Upper lobe of left lung (tissue), 6 donors: ENCODE measurements at regions not wholly inside any gene's neighbourhood (a gene's known extent, or its start where the extent isn't known, plus 50 kb on each side); places are given as distances from the start of the nearest gene placed in this dataset.

Experiments used
- ATAC-seq, 2 donors: fragments of 200-7000 bp; cut with Tn5 transposase; one replicate each; pipeline ENCODE4 v1.9.1; 2022; ENCODE audit warnings: mild to moderate bottlenecking in 2 of 2, moderate library complexity in 2 of 2; ENCODE audit not compliant: low FRiP score in 2 of 2
- DNase-seq, 2 donors: peaks; one replicate each; pipeline ENCODE4 v3.0.0-alpha.2; 2019 to 2020
- H3K27ac ChIP-seq, 4 donors: fragments of 200-600 bp; sonication (generic); one replicate each; pipeline ENCODE4 v1.5.1; 2016 to 2019
- H3K27me3 ChIP-seq, 4 donors: fragments of 200-600 bp; sonication (generic); one replicate each; pipeline ENCODE4 v1.5.1; 2017 to 2019
- H3K36me3 ChIP-seq, 4 donors: fragments of 200-600 bp; sonication (generic); one replicate each; pipeline ENCODE4 v1.5.1; 2016 to 2019
- H3K4me1 ChIP-seq, 4 donors: fragments of 200-600 bp; sonication (generic); one replicate each; pipeline ENCODE4 v1.5.1; 2018 to 2019
- H3K4me3 ChIP-seq, 4 donors: fragments of 200-600 bp; sonication (generic); one replicate each; pipeline ENCODE4 v1.5.1; 2017 to 2019; ENCODE audit warnings: mild to moderate bottlenecking in 2 of 4, moderate library complexity in 1 of 4
- H3K9me3 ChIP-seq, 4 donors: fragments of 200-600 bp; sonication (generic); one replicate each; pipeline ENCODE4 v1.5.1; 2018 to 2019
- EP300 ChIP-seq, 4 donors: sonication (generic); formaldehyde crosslinking; IDR thresholded peaks; one replicate each; pipeline ENCODE4 v1.5.1; 2017; ENCODE audit warnings: antibody characterized with exemption in 4 of 4, control low read depth in 2 of 4
- POLR2A ChIP-seq, 4 donors: fragments of 450-650 bp; IDR thresholded peaks; one replicate each; pipeline ENCODE4 v1.5.1; 2016 to 2017; ENCODE audit warnings: antibody characterized with exemption in 4 of 4, mild to moderate bottlenecking in 2 of 4
- POLR2AphosphoS5 ChIP-seq, 2 donors: sonication (generic); formaldehyde crosslinking; IDR thresholded peaks; one replicate each; pipeline ENCODE4 v1.5.1; 2017; ENCODE audit warnings: antibody characterized with exemption in 2 of 2
- WGBS, 2 donors: methylation state at CpG; one replicate each; pipeline ENCODE4 v1.1.5; 2017 to 2018; 5-methylcytosine and 5-hydroxymethylcytosine counted together
- TF ChIP-seq, protein P1 (sequence below), 6 experiments: fragments of 450-650 bp in 4 of 6; fragments of 200-600 bp in 2 of 6; sonication (generic) in 2 of 6; IDR thresholded peaks; one replicate each; pipeline ENCODE4 v1.5.1; 2016 to 2019; ENCODE audit warnings: antibody characterized with exemption in 6 of 6
- donor health status: DM: no; HTN: no; CAD: no; lungs with moderate emphysema.
- donor health status: DM: no; HTN: yes; CAD: no; lungs with severe emphysema.

DNA sequence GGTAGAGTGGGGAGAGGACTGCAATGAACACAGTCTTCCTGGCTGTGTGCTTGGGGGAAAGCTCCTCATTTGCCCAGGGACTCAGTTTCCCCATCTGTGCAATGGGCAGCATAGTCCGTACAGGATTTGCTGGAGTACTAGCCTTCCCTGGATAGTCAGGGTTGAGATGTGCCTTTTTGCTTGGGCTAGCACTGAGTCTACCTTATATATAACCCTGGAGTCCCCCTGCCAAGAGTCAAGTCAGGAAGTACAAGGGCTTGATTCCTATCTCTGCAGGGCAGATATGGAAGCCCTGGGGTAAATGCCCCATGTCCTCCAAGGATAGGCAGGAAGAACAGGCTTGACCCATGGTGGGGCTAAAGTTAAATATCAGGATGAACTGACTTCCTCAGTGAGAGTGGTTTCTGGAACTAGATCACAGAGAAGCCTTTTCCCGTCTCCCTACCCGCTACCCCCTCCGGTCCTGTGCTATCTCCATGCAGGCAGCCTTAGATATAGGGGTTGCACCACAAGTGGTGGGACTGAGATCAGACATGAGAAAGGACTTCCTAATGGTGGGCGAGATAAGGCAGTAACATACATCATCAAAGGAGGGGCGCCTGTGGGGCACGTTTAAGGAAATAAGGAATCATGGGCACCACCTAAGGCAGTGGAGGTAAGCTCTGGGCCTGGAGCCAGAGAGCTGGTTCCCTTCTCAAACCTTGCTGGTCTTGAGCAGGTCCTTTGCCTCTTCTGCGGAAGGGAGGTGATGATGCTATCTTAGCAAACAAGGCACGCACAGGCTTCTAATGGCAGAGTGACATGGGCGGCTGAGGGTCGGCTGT, 157.9 kb downstream of the MRPL14 start:
- H3K27ac ChIP-seq, result no peak overlapping the region
- peaks cover 17 to 28% (median 25%) of the 10 kb centered on the region in 4 donors for H3K4me1 ChIP-seq
- no peak overlapping the region for H3K4me3 ChIP-seq
- ATAC-seq (no peak), DNase-seq (no peak)
- WGBS, 2 donors, result 82 to 84% methylated on average over 11 of the region's 11 CpGs
- H3K27me3 ChIP-seq, result no peaks in the 10 kb centered on the region
- H3K9me3 ChIP-seq, result no peaks in the 10 kb centered on the region
- TF ChIP-seq POLR2AphosphoS5 (IDR thresholded peaks at IDR 0.05) (no peak), POLR2A (IDR thresholded peaks at IDR 0.05) (no peak), EP300 (IDR thresholded peaks at IDR 0.05) (no peak)
- TF ChIP-seq, protein P1, sequence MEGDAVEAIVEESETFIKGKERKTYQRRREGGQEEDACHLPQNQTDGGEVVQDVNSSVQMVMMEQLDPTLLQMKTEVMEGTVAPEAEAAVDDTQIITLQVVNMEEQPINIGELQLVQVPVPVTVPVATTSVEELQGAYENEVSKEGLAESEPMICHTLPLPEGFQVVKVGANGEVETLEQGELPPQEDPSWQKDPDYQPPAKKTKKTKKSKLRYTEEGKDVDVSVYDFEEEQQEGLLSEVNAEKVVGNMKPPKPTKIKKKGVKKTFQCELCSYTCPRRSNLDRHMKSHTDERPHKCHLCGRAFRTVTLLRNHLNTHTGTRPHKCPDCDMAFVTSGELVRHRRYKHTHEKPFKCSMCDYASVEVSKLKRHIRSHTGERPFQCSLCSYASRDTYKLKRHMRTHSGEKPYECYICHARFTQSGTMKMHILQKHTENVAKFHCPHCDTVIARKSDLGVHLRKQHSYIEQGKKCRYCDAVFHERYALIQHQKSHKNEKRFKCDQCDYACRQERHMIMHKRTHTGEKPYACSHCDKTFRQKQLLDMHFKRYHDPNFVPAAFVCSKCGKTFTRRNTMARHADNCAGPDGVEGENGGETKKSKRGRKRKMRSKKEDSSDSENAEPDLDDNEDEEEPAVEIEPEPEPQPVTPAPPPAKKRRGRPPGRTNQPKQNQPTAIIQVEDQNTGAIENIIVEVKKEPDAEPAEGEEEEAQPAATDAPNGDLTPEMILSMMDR (IDR thresholded peaks at IDR 0.05), result no peak
- no peaks in the 10 kb centered on the region for H3K36me3 ChIP-seq

DNA sequence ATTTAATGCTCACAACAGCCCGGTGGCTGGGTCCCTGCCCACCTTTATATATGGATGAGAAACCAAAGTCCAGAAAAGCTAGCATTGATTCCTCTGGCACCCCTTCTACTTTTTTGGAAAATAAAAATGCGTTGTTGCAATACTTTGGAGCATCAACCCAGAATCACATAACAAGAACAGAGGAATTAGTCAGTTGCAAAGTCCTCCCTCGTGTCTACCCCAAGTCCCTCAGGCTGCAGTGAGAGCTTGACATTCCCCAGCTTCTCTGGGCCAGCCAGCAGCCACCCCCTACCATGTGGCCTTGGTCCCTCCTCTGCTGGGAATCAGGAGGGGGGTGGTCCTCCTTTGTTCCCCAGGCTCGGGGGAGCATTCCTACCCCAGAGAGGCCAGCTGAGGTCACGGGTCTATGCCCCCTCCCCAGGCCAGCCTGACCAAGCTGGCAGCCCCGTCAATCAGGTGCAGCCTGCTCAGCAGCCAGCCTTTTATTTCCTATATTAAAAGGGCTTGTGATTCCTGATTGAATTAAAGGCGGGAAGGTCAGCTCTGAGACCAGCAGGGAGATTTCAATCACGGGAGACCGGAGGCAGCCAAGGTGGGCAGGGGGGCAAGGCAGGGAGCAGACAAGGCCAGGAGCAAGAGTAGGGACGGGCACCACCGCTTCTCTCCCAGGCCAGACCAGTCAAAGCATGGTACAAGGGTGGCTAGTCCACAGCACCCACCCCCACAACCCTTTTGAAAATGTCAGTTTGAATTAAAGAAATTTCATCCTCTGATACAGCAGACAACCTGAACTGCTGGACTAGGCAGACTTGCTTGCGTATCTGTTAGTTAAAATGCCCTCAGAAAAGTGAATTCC, 158.9 kb downstream of the MRPL14 start:
- DNase-seq, result peak in 1 of 2 donors; percentile 36

DNA sequence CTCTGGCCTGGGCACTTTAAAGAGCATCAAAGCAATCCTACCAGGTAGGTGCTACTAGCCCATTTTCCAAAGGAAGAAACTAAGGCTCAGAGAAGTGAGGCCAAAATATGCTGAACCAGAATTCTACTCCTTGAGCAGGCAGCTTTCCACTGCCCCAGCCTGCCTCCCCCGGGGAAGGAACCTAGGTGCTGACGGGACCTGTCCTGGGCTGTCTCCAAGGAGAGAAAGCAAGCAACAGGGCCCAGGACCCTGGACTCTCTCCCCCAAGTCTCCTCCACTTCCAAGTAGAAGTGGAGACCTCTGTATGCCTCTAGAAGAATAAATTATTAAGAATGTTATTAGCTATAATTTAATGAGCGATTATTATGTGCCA, 159.5 kb downstream of the MRPL14 start:
- H3K27ac ChIP-seq, result no peak overlapping the region
- H3K9me3 ChIP-seq, result no peaks in the 10 kb centered on the region
- ATAC-seq (no peak), DNase-seq (no peak)
- no peak for TF ChIP-seq POLR2A (IDR thresholded peaks at IDR 0.05)
- no peak for TF ChIP-seq POLR2AphosphoS5 (IDR thresholded peaks at IDR 0.05)
- TF ChIP-seq, protein P1 (IDR thresholded peaks at IDR 0.05), result no peak
- TF ChIP-seq EP300 (IDR thresholded peaks at IDR 0.05), result no peak
- H3K4me3 ChIP-seq, result no peak overlapping the region
- 94 to 95% methylated on average over 3 of the region's 3 CpGs for WGBS, 2 donors
- H3K4me1 ChIP-seq, result peaks cover 11 to 18% (median 15%) of the 10 kb centered on the region in 4 donors
- H3K36me3 ChIP-seq, result no peaks in the 10 kb centered on the region
- no peaks in the 10 kb centered on the region for H3K27me3 ChIP-seq

More for the DNA sequence above, 158.9 kb downstream of the MRPL14 start:
- no peaks in the 10 kb centered on the region for H3K9me3 ChIP-seq
- H3K27ac ChIP-seq, result no peak overlapping the region
- H3K4me1 ChIP-seq, result peaks cover 17 to 24% (median 22%) of the 10 kb centered on the region in 4 donors
- no peak overlapping the region for H3K4me3 ChIP-seq
- no peaks in the 10 kb centered on the region for H3K36me3 ChIP-seq
- TF ChIP-seq POLR2A (IDR thresholded peaks at IDR 0.05), result no peak
- TF ChIP-seq, protein P1 (IDR thresholded peaks at IDR 0.05), result no peak
- TF ChIP-seq EP300 (IDR thresholded peaks at IDR 0.05), result no peak
- no peak for TF ChIP-seq POLR2AphosphoS5 (IDR thresholded peaks at IDR 0.05)
- H3K27me3 ChIP-seq, result no peaks in the 10 kb centered on the region
- 92 to 93% methylated on average over 12 of the region's 12 CpGs for WGBS, 2 donors
- no peak for ATAC-seq

DNA sequence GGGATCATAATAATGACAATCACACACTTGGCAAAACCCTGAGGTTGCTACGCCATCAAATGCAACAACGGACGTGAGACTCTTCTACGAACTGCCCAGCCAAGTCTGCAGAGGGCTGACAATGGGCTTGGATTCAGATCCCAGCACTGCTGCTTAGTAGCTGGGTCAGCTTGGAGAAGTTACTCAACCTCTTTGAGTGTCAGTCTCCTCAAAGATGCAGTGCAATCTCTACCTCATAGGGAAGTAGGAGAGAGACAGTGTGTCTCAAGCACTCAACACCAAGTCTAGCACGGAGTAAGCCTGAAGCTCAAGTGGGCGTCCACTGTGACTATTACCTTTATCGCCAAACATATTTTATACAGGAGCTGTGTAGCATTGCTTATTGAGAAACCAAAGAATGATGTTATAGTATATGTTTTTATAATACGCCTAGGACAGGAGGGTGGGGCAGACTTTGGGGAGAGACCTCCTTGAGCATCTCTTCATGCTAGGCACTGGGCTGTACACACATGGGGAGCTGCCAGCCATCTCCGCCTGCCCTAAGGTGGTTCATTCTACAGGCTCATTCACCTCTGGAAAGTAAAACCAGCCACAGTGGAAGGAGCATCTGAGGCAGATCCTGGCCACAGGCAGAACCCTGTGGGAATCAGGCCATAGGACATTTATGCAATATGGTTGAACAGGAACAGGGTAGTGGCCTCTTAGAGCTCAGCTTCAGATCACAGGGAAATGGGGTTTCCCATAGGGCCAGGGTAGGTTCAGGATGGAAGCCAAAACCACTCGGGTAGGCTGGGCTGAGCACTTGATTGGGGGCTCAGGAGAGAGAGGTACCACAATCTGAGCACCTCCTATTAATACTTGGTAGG, 160.2 kb downstream of the MRPL14 start:
- Histone ChIP-seq H3K36me3 (no peaks in the 10 kb centered on the region), H3K4me3 (no peak overlapping the region), H3K27ac (no peak overlapping the region), H3K4me1 (peaks cover 4 to 12% (median 10%) of the 10 kb centered on the region in 4 donors), H3K27me3 (no peaks in the 10 kb centered on the region), H3K9me3 (no peaks in the 10 kb centered on the region)
- TF ChIP-seq POLR2AphosphoS5 (IDR thresholded peaks at IDR 0.05) (no peak), EP300 (IDR thresholded peaks at IDR 0.05) (no peak)
- TF ChIP-seq, protein P1 (IDR thresholded peaks at IDR 0.05), result no peak
- peak in 1 of 2 donors; percentile 18 for DNase-seq
- WGBS, 2 donors, result 79 to 84% methylated on average over 6 to 10 of the region's 10 CpGs
- ATAC-seq, result no peak
